H1 (cell line): ENCODE measurements at regions not wholly inside any gene's neighbourhood (a gene's known extent, or its start where the extent isn't known, plus 50 kb on each side); places are given as distances from the start of the nearest gene placed in this dataset.

ENCODE experiments used
- CTCF ChIA-PET: fragments of 300-600 bp; sonication (Branson Sonifier 250); formaldehyde crosslinking; loops from one replicate; lab custom pipeline; 2021; ENCODE audit not compliant: partially characterized antibody; lab: Charles Lee
- POLR2A ChIA-PET: fragments of 300-600 bp; sonication (Branson Sonifier 250); formaldehyde crosslinking; loops from one replicate; lab custom pipeline; 2021; ENCODE audit warnings: inconsistent platforms; ENCODE audit not compliant: partially characterized antibody; lab: Charles Lee
- DNase-seq, 2 experiments: peaks; one replicate each; pipeline versions ENCODE4 v3.0.0 to v3.0.0-alpha.2; 2010 to 2022; ENCODE audit warnings: low spot score in 2 of 2, low read depth in 1 of 2, mixed read lengths in 1 of 2
- FAIRE-seq: peaks from 2 replicates; lab custom pipeline; 2011; peaks lifted over from hg19 to GRCh38; lab: Jason Lieb, UNC
- H2AFZ ChIP-seq: 2 replicates; pipeline ENCODE4 v1.8.1; 2012; ENCODE audit warnings: low read length, inconsistent platforms
- H2AK5ac ChIP-seq: 2 replicates; pipeline ENCODE4 v1.6.1; 2013; ENCODE audit warnings: low read depth, low read length
- H2BK120ac ChIP-seq: replicated peaks from 2 replicates; pipeline ENCODE3; 2013; ENCODE audit warnings: low read depth, low read length, inconsistent platforms
- H2BK12ac ChIP-seq: 2 replicates; pipeline ENCODE4 v1.6.1; 2013; ENCODE audit warnings: low read depth, low read length
- H2BK15ac ChIP-seq: 2 replicates; pipeline ENCODE4 v1.6.1; 2013; ENCODE audit warnings: low read length
- H2BK20ac ChIP-seq: 2 replicates; pipeline ENCODE4 v1.6.1; 2013; ENCODE audit warnings: low read length
- H2BK5ac ChIP-seq: 2 replicates; pipeline ENCODE4 v1.6.1; 2013; ENCODE audit warnings: low read depth, low read length
- H3K14ac ChIP-seq: 2 replicates; pipeline ENCODE4 v1.6.1; 2013; ENCODE audit warnings: inconsistent platforms; ENCODE audit not compliant: insufficient read length
- H3K18ac ChIP-seq: 2 replicates; pipeline ENCODE4 v1.6.1; 2013; ENCODE audit warnings: low read length; ENCODE audit errors: extremely low read depth
- H3K23ac ChIP-seq: 2 replicates; pipeline ENCODE4 v1.6.1; 2013; ENCODE audit warnings: inconsistent platforms; ENCODE audit not compliant: insufficient read length
- H3K23me2 ChIP-seq: 2 replicates; pipeline ENCODE4 v1.6.1; 2013; ENCODE audit warnings: low read depth, low read length
- H3K27ac ChIP-seq: 2 replicates; pipeline ENCODE4 v1.6.1; 2011; ENCODE audit warnings: low read depth, low read length, inconsistent platforms
- H3K27me3 ChIP-seq, 4 experiments: replicated peaks in 1 of 4; 1 replicate in 1 of 4; 2 replicates in 3 of 4; pipeline versions ENCODE4 v1.6.1 to v1.8.1; 2011 to 2013; ENCODE audit warnings: low read length in 3 of 4, mild to moderate bottlenecking in 3 of 4, inconsistent platforms in 2 of 4, mixed read lengths in 2 of 4, moderate library complexity in 1 of 4; ENCODE audit not compliant: control insufficient read depth in 3 of 4, insufficient read depth in 3 of 4; ENCODE audit errors: extremely low read depth in 1 of 4
- H3K36me3 ChIP-seq, 4 experiments: 2 replicates each; pipeline versions ENCODE4 v1.6.1 to v1.8.1; 2011 to 2013; ENCODE audit warnings: mild to moderate bottlenecking in 4 of 4, low read length in 3 of 4, moderate library complexity in 2 of 4, control low read depth in 1 of 4, inconsistent platforms in 1 of 4; ENCODE audit not compliant: insufficient read depth in 4 of 4, control insufficient read depth in 2 of 4
- H3K4ac ChIP-seq: replicated peaks from 2 replicates; pipeline ENCODE3; 2013; ENCODE audit warnings: low read length, low read depth, mixed read lengths, inconsistent platforms; ENCODE audit not compliant: insufficient read length
- H3K4me1 ChIP-seq, 4 experiments: replicated peaks in 1 of 4; 1 replicate in 1 of 4; 2 replicates in 3 of 4; pipeline versions ENCODE4 v1.6.1 to v1.8.1; 2011 to 2013; ENCODE audit warnings: low read length in 3 of 4, inconsistent platforms in 2 of 4, mixed read lengths in 1 of 4; ENCODE audit not compliant: insufficient read depth in 4 of 4, control insufficient read depth in 3 of 4
- H3K4me2 ChIP-seq, 2 experiments: 2 replicates each; pipeline versions ENCODE4 v1.6.1 to v1.8.1; 2011 to 2013; ENCODE audit warnings: low read depth in 2 of 2, low read length in 2 of 2, control low read depth in 1 of 2, inconsistent platforms in 1 of 2, mild to moderate bottlenecking in 1 of 2; ENCODE audit not compliant: insufficient read depth in 1 of 2
- H3K4me3 ChIP-seq, 4 experiments: fragments of 200-600, 300-600 bp in 1 of 4; sonication (generic), shearing (Covaris generic), sonication (Bioruptor Twin) in 1 of 4; 2 replicates each; pipeline versions ENCODE4 v1.5.1 to v1.8.1; 2011 to 2016; ENCODE audit warnings: low read length in 4 of 4, low read depth in 3 of 4, control low read depth in 2 of 4, inconsistent platforms in 2 of 4, mild to moderate bottlenecking in 2 of 4, mixed read lengths in 1 of 4, moderate library complexity in 1 of 4; ENCODE audit not compliant: insufficient read depth in 2 of 4; ENCODE audit errors: extremely low read depth in 1 of 4
- H3K56ac ChIP-seq: replicated peaks from 2 replicates; pipeline ENCODE3; 2013; ENCODE audit warnings: low read depth, mild to moderate bottlenecking, mixed read lengths, low read length, inconsistent platforms; ENCODE audit not compliant: insufficient read length
- H3K79me1 ChIP-seq: 2 replicates; pipeline ENCODE4 v1.6.1; 2013; ENCODE audit warnings: low read depth, low read length, control low read depth
- H3K79me2 ChIP-seq, 2 experiments: 2 replicates each; pipeline versions ENCODE4 v1.6.1 to v1.8.1; 2012 to 2013; ENCODE audit warnings: low read length in 2 of 2, mild to moderate bottlenecking in 2 of 2, inconsistent platforms in 1 of 2; ENCODE audit not compliant: insufficient read depth in 2 of 2, control insufficient read depth in 1 of 2
- H3K9ac ChIP-seq, 4 experiments: replicated peaks in 1 of 4; 1 replicate in 1 of 4; 2 replicates in 3 of 4; pipeline versions ENCODE4 v1.6.1 to v1.8.1; 2011 to 2013; ENCODE audit warnings: low read depth in 3 of 4, low read length in 3 of 4, control low read depth in 2 of 4, mild to moderate bottlenecking in 2 of 4, moderate library complexity in 2 of 4, inconsistent platforms in 1 of 4; ENCODE audit errors: extremely low read depth in 1 of 4
- H3K9me3 ChIP-seq, 2 experiments: 2 replicates each; pipeline versions ENCODE4 v1.6.1 to v1.8.1; 2012 to 2013; ENCODE audit warnings: mild to moderate bottlenecking in 2 of 2, moderate library complexity in 2 of 2, control low read depth in 1 of 2, inconsistent platforms in 1 of 2, low read depth in 1 of 2, low read length in 1 of 2, mixed read lengths in 1 of 2; ENCODE audit not compliant: insufficient read depth in 2 of 2
- H4K20me1 ChIP-seq, 2 experiments: replicated peaks in 1 of 2; 2 replicates each; pipeline versions ENCODE3 to v1.8.1; 2011 to 2013; ENCODE audit warnings: inconsistent platforms in 2 of 2, low read length in 2 of 2, mild to moderate bottlenecking in 1 of 2; ENCODE audit not compliant: insufficient read depth in 2 of 2, control insufficient read depth in 1 of 2
- H4K5ac ChIP-seq: 2 replicates; pipeline ENCODE4 v1.6.1; 2013; ENCODE audit warnings: low read length, low read depth, mixed read lengths, inconsistent platforms; ENCODE audit not compliant: insufficient read length
- H4K8ac ChIP-seq: 2 replicates; pipeline ENCODE4 v1.8.0; 2013; ENCODE audit warnings: mild to moderate bottlenecking, moderate library complexity, low read length, inconsistent platforms; ENCODE audit not compliant: insufficient read depth; ENCODE audit errors: extremely low read depth
- H4K91ac ChIP-seq: replicated peaks from 2 replicates; pipeline ENCODE3; 2013; ENCODE audit warnings: low read length, mixed read lengths, inconsistent platforms; ENCODE audit not compliant: insufficient read length
- CBX8 ChIP-seq: fragments of 300-800, 300-1000 bp; sonication (generic); IDR thresholded peaks from 2 replicates; pipeline ENCODE4 v1.7.1; 2016; ENCODE audit warnings: low read depth, low read length, borderline replicate concordance
- EP300 ChIP-seq, 2 experiments: IDR thresholded peaks; 1 replicate in 1 of 2; 2 replicates in 1 of 2; pipeline ENCODE4 v1.6.1; 2011 to 2012; ENCODE audit warnings: low read depth in 2 of 2, low read length in 2 of 2, mild to moderate bottlenecking in 2 of 2, borderline replicate concordance in 1 of 2, inconsistent platforms in 1 of 2, moderate library complexity in 1 of 2
- KDM5A ChIP-seq: fragments of 200-600 bp; IDR thresholded peaks from 2 replicates; pipeline ENCODE4 v1.7.1; 2012; ENCODE audit warnings: mild to moderate bottlenecking, low read length, inconsistent platforms, mixed read lengths
- NANOG ChIP-seq: IDR thresholded peaks from 2 replicates; pipeline ENCODE4 v1.6.1; 2011; ENCODE audit warnings: low read length, low read depth, mild to moderate bottlenecking, inconsistent platforms; ENCODE audit not compliant: insufficient read depth, poor library complexity, severe bottlenecking
- PHF8 ChIP-seq: fragments of 200-600 bp; sonication (generic); conservative IDR thresholded peaks from 2 replicates; pipeline ENCODE4 v1.7.1; 2012; ENCODE audit warnings: low read depth, mild to moderate bottlenecking, inconsistent platforms, low read length, moderate library complexity
- POLR2AphosphoS5 ChIP-seq: IDR thresholded peaks from 2 replicates; pipeline ENCODE4 v1.6.1; 2011; ENCODE audit warnings: low read depth, low read length
- RFX5 ChIP-seq: IDR thresholded peaks from 2 replicates; pipeline ENCODE4 v1.6.1; 2011; ENCODE audit warnings: low read depth, low read length, improper control_type of control experiment, borderline replicate concordance
- RNF2 ChIP-seq: fragments of 200-900, 300-1000 bp; sonication (generic); IDR thresholded peaks from 2 replicates; pipeline ENCODE4 v1.7.1; 2016; ENCODE audit warnings: borderline replicate concordance, low read depth, mild to moderate bottlenecking, antibody characterized with exemption, low read length; ENCODE audit not compliant: poor library complexity, severe bottlenecking; ENCODE audit errors: missing control alignments
- SP2 ChIP-seq: IDR thresholded peaks from 2 replicates; pipeline ENCODE4 v1.6.1; 2012; ENCODE audit warnings: mild to moderate bottlenecking, low read length, inconsistent platforms
- TBP ChIP-seq: IDR thresholded peaks from 2 replicates; pipeline ENCODE4 v1.6.1; 2011; ENCODE audit warnings: low read depth, low read length, improper control_type of control experiment
- TCF12 ChIP-seq: IDR thresholded peaks from 2 replicates; pipeline ENCODE4 v1.6.1; 2011; ENCODE audit warnings: low read depth, mild to moderate bottlenecking, low read length
- WGBS, 2 experiments: shearing (Covaris generic) in 1 of 2; methylation state at CpG; one replicate each; pipeline versions ENCODE4 v1.1.6 to v1.1.7; 2013 to 2015; ENCODE audit warnings: low lambda C conversion rate in 2 of 2, mixed read lengths in 2 of 2, inconsistent platforms in 1 of 2, low coverage in 1 of 2, missing lambda C conversion rate in 1 of 2; ENCODE audit not compliant: insufficient replicate concordance in 2 of 2, insufficient coverage in 1 of 2, insufficient read length in 1 of 2; ENCODE audit errors: extremely low coverage in 1 of 2, missing lambda C conversion rate in 1 of 2; 5-methylcytosine and 5-hydroxymethylcytosine counted together
- TF ChIP-seq, protein P1 (sequence below): IDR thresholded peaks from 2 replicates; pipeline ENCODE4 v1.6.1; 2011; ENCODE audit warnings: low read depth, mild to moderate bottlenecking, low read length; ENCODE audit not compliant: insufficient read depth

DNA sequence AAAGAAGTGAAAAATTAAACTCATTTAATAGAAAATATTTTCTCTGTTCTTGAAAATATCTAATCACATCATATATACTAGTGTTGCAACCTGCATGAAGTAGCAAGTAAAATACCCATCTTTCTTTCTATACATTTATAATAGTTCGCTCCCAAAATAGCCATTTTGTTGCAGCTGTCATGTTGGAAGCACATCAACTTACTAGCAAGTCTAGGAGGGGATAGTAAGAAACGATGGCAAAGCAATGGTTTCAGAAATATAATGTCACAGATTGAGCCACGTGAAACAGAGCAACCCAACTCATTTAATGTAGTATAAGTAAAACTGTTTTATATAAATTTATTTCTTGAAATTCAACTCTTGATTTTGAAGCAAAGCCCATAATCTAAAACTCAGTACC, 521.8 kb downstream of the LRRIQ3 start:
- no peak for FAIRE-seq
- H3K18ac ChIP-seq: no peak overlapping the region
- no peak for TF ChIP-seq KDM5A
- TF ChIP-seq CBX8: no peak
- TF ChIP-seq, protein P1, sequence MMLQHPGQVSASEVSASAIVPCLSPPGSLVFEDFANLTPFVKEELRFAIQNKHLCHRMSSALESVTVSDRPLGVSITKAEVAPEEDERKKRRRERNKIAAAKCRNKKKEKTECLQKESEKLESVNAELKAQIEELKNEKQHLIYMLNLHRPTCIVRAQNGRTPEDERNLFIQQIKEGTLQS: no peak
- no peak for TF ChIP-seq NANOG
- TF ChIP-seq PHF8: no peak
- TF ChIP-seq SP2: no peak
- no peak for TF ChIP-seq TCF12
- TF ChIP-seq POLR2AphosphoS5: no peak
- TF ChIP-seq TBP: no peak
- TF ChIP-seq EP300 (IDR thresholded peaks at IDR 0.05; ENCODE audit: borderline replicate concordance in 1 of 2, low read depth in 2 of 2, low read length in 2 of 2): no peak
- no peak for TF ChIP-seq RNF2
- no peak for TF ChIP-seq RFX5

More for the DNA sequence above, 521.8 kb downstream of the LRRIQ3 start:
- H3K4me3 ChIP-seq: no peak overlapping the region
- no peak overlapping the region for H2BK20ac ChIP-seq
- no peak overlapping the region for H4K91ac ChIP-seq
- no peak overlapping the region for H2BK15ac ChIP-seq
- H3K9me3 ChIP-seq: no peaks in the 10 kb centered on the region
- H3K27ac ChIP-seq: no peak overlapping the region
- H2BK12ac ChIP-seq: no peak overlapping the region
- H3K4me2 ChIP-seq: no peak overlapping the region
- no peak overlapping the region for H3K56ac ChIP-seq
- CTCF ChIA-PET: interaction anchor here (1.3 to 4.2 kb wide), 4 partner anchors 10 to 951 kb away, joined by 5 to 18 read pairs (median 6); no protein-coding TSS in a partner anchor
- H3K23ac ChIP-seq: no peak overlapping the region
- POLR2A ChIA-PET: no interaction called here
- H3K4me1 ChIP-seq: no peaks in the 10 kb centered on the region
- no peaks in the 10 kb centered on the region; the same call in 1 of the 2 replicates for H3K23me2 ChIP-seq
- 93% methylated on average over 3 of the region's 3 CpGs; no CpG with 5 or more reads in 1 of the 2 experiments for WGBS, 2 experiments
- H3K79me2 ChIP-seq: no peaks in the 10 kb centered on the region
- H2AFZ ChIP-seq: no peak overlapping the region
- H4K20me1 ChIP-seq: no peaks in the 10 kb centered on the region
- no peak overlapping the region for H4K5ac ChIP-seq
- no peaks in the 10 kb centered on the region for H3K36me3 ChIP-seq
- H4K8ac ChIP-seq: no peak overlapping the region
- H2BK5ac ChIP-seq: no peak overlapping the region
- no peaks in the 10 kb centered on the region for H3K27me3 ChIP-seq
- no peak overlapping the region for H3K14ac ChIP-seq
- H3K79me1 ChIP-seq: no peaks in the 10 kb centered on the region
- no peak overlapping the region for H3K4ac ChIP-seq
- no peak overlapping the region for H2BK120ac ChIP-seq
- no peak overlapping the region for H2AK5ac ChIP-seq
- DNase-seq: no peak
- no peak overlapping the region for H3K9ac ChIP-seq
